HL-60 (cell line): ENCODE measurements at regions not wholly inside any gene's neighbourhood (a gene's known extent, or its start where the extent isn't known, plus 50 kb on each side); places are given as distances from the start of the nearest gene placed in this dataset.

ENCODE experiments used
- CTCF ChIP-seq: IDR thresholded peaks from one replicate; pipeline ENCODE4 v1.5.1; 2011; ENCODE audit warnings: low read length, control low read depth, inconsistent platforms; ENCODE audit not compliant: insufficient read depth
- REST ChIP-seq: IDR thresholded peaks from 2 replicates; pipeline ENCODE4 v1.6.1; 2012; ENCODE audit warnings: low read depth; ENCODE audit not compliant: insufficient replicate concordance

- TF ChIP-seq CTCF = no peak
- no peak for TF ChIP-seq REST
Observed at GRCh38 chr6:2596222-2596621, 154.5 kb downstream of the MYLK4 start.
